Right cardiac atrium (tissue), 5 donors: ENCODE measurements at regions not wholly inside any gene's neighbourhood (a gene's known extent, or its start where the extent isn't known, plus 50 kb on each side); places are given as distances from the start of the nearest gene placed in this dataset.

Source experiments
- ATAC-seq, 2 donors: fragments of 200-7000 bp; cut with Tn5 transposase; one replicate each; pipeline versions ENCODE4 v1.8.0 to v1.9.1; 2020; ENCODE audit warnings: moderate library complexity in 2 of 2, mild to moderate bottlenecking in 1 of 2
- DNase-seq, 3 donors: peaks; one replicate each; pipeline ENCODE4 v3.0.0-alpha.2; 2020
- H3K27ac ChIP-seq: one replicate; pipeline ENCODE4 v1.5.1; 2013; ENCODE audit warnings: mild to moderate bottlenecking, low read length, control low read depth, moderate library complexity
- H3K27me3 ChIP-seq: one replicate; pipeline ENCODE4 v1.6.1; 2013; ENCODE audit not compliant: control insufficient read depth, insufficient read depth
- H3K4me1 ChIP-seq: one replicate; pipeline ENCODE4 v1.6.1; 2013; ENCODE audit warnings: low read length; ENCODE audit not compliant: control insufficient read depth, insufficient read depth
- H3K4me3 ChIP-seq: one replicate; pipeline ENCODE4 v1.5.1; 2013; ENCODE audit warnings: low read length, control low read depth
- H3K9me3 ChIP-seq: one replicate; pipeline ENCODE4 v1.6.1; 2013; ENCODE audit warnings: low read length; ENCODE audit not compliant: control insufficient read depth
- WGBS: extraction: QIAGEN DNeasy Blood & Tissue Kit; methylation state at CpG from one replicate; pipeline ENCODE4 v1.1.7; 2013; 5-methylcytosine and 5-hydroxymethylcytosine counted together
- intact Hi-C, 4 donors: fragments of 100-400 bp; cut with DNase I; formaldehyde crosslinking; loops; one replicate each; pipeline versions ENCODE4 v1.11.0 to v1.14.0; 2022 to 2023
- donor health status: healthy with polysubstance abuse.
- donor health status: DM: no; HTN: yes; CAD: no.
- donor health status: DM: no; HTN: no; CAD: no.
- donor health status: DM: no; HTN: yes; CAD: no; lungs with severe emphysema.
- donor health status: DM: yes; HTN: yes; CAD: no.

GRCh38 chr3:72533591-72534473 is 314.4 kb downstream of the SHQ1 start:
- 76% methylated on average over 8 of the region's 8 CpGs for WGBS
- H3K9me3 ChIP-seq: no peaks in the 10 kb centered on the region
- H3K4me1 ChIP-seq: no peaks in the 10 kb centered on the region
- no peak overlapping the region for H3K4me3 ChIP-seq
- DNase-seq: no peak
- no peak for ATAC-seq
- intact Hi-C loops: no loop called here
- H3K27ac ChIP-seq: no peak overlapping the region
- no peaks in the 10 kb centered on the region for H3K27me3 ChIP-seq

- no peaks in the 10 kb centered on the region for H3K27me3 ChIP-seq
- H3K4me3 ChIP-seq: no peak overlapping the region
- intact Hi-C loops: no loop called here
- DNase-seq: no peak
- no peaks in the 10 kb centered on the region for H3K9me3 ChIP-seq
- no peak overlapping the region for H3K27ac ChIP-seq
- no peak for ATAC-seq
- H3K4me1 ChIP-seq: no peaks in the 10 kb centered on the region
These were observed 317.8 kb downstream of the SHQ1 start for GRCh38 chr3:72530426-72530825.

- Histone ChIP-seq H3K27me3 (no peaks in the 10 kb centered on the region), H3K4me3 (no peak overlapping the region), H3K9me3 (no peaks in the 10 kb centered on the region), H3K4me1 (no peaks in the 10 kb centered on the region), H3K27ac (no peak overlapping the region)
- DNase-seq: no peak
- 85% methylated on average over 4 of the region's 4 CpGs for WGBS
- ATAC-seq: no peak
- intact Hi-C loops: no loop called here
These were observed 319.2 kb downstream of the SHQ1 start for GRCh38 chr3:72529081-72529480.

GRCh38 chr3:72523429-72524151 is 324.7 kb downstream of the SHQ1 start:
- intact Hi-C loops: no loop called here
- Histone ChIP-seq H3K27ac (no peak overlapping the region), H3K9me3 (no peaks in the 10 kb centered on the region), H3K27me3 (no peaks in the 10 kb centered on the region), H3K4me3 (no peak overlapping the region), H3K4me1 (no peaks in the 10 kb centered on the region)
- WGBS: 32% methylated on average over 9 of the region's 9 CpGs
- peak; percentile 38 to 71 (median 68) for DNase-seq
- peak; percentile 89 to 91 for ATAC-seq

- ATAC-seq: no peak
- 86% methylated on average over 8 of the region's 8 CpGs for WGBS
These were observed 327.4 kb downstream of the SHQ1 start for GRCh38 chr3:72520690-72521308.

GRCh38 chr3:72519946-72520604 is 328.2 kb downstream of the SHQ1 start:
- no peaks in the 10 kb centered on the region for H3K9me3 ChIP-seq
- H3K27me3 ChIP-seq: no peaks in the 10 kb centered on the region
- intact Hi-C loops: no loop called here
- no peak overlapping the region for H3K4me3 ChIP-seq
- DNase-seq: no peak
- WGBS: 80% methylated on average over 4 of the region's 4 CpGs
- H3K4me1 ChIP-seq: no peaks in the 10 kb centered on the region
- ATAC-seq: no peak
- no peak overlapping the region for H3K27ac ChIP-seq

More at GRCh38 chr3:72520690-72521308, 327.4 kb downstream of the SHQ1 start:
- Histone ChIP-seq H3K4me3 (no peak overlapping the region), H3K27ac (no peak overlapping the region), H3K27me3 (no peaks in the 10 kb centered on the region), H3K9me3 (no peaks in the 10 kb centered on the region), H3K4me1 (no peaks in the 10 kb centered on the region)
- DNase-seq: no peak
- intact Hi-C loops: no loop called here

- WGBS: 94% methylated on average over 4 of the region's 4 CpGs
- DNase-seq: no peak
- H3K9me3 ChIP-seq: no peaks in the 10 kb centered on the region
These were observed 330.3 kb downstream of the SHQ1 start for GRCh38 chr3:72517921-72518424.

GRCh38 chr3:72517336-72517735 is 330.9 kb downstream of the SHQ1 start:
- DNase-seq (no peak), ATAC-seq (no peak)
- Histone ChIP-seq H3K9me3 (no peaks in the 10 kb centered on the region), H3K27me3 (no peaks in the 10 kb centered on the region), H3K4me3 (no peak overlapping the region), H3K27ac (no peak overlapping the region), H3K4me1 (no peaks in the 10 kb centered on the region)
- intact Hi-C loops: no loop called here
- WGBS: 79% methylated on average over 5 of the region's 5 CpGs

More at GRCh38 chr3:72517921-72518424, 330.3 kb downstream of the SHQ1 start:
- ATAC-seq: no peak
- no peak overlapping the region for H3K27ac ChIP-seq
- no peaks in the 10 kb centered on the region for H3K4me1 ChIP-seq
- intact Hi-C loops: no loop called here
- H3K4me3 ChIP-seq: no peak overlapping the region
- H3K27me3 ChIP-seq: no peaks in the 10 kb centered on the region

- Histone ChIP-seq H3K4me1 (no peaks in the 10 kb centered on the region), H3K27ac (no peak overlapping the region), H3K9me3 (no peaks in the 10 kb centered on the region), H3K27me3 (no peaks in the 10 kb centered on the region), H3K4me3 (no peak overlapping the region)
- ATAC-seq: no peak
- WGBS: 97% methylated on average over 2 of the region's 2 CpGs
- DNase-seq: no peak
- intact Hi-C loops: no loop called here
These were observed 331.9 kb downstream of the SHQ1 start for GRCh38 chr3:72516361-72516760.

GRCh38 chr3:72515941-72516340 is 332.3 kb downstream of the SHQ1 start:
- Histone ChIP-seq H3K27ac (no peak overlapping the region), H3K9me3 (no peaks in the 10 kb centered on the region), H3K4me1 (no peaks in the 10 kb centered on the region), H3K4me3 (no peak overlapping the region), H3K27me3 (no peaks in the 10 kb centered on the region)
- DNase-seq: no peak
- intact Hi-C loops: no loop called here
- no peak for ATAC-seq
- 88% methylated on average over 3 of the region's 3 CpGs for WGBS
